ENCODE measurements at regions not wholly inside any gene's neighbourhood (a gene's known extent, or its start where the extent isn't known, plus 50 kb on each side); places are given as distances from the start of the nearest gene placed in this dataset.

DNA sequence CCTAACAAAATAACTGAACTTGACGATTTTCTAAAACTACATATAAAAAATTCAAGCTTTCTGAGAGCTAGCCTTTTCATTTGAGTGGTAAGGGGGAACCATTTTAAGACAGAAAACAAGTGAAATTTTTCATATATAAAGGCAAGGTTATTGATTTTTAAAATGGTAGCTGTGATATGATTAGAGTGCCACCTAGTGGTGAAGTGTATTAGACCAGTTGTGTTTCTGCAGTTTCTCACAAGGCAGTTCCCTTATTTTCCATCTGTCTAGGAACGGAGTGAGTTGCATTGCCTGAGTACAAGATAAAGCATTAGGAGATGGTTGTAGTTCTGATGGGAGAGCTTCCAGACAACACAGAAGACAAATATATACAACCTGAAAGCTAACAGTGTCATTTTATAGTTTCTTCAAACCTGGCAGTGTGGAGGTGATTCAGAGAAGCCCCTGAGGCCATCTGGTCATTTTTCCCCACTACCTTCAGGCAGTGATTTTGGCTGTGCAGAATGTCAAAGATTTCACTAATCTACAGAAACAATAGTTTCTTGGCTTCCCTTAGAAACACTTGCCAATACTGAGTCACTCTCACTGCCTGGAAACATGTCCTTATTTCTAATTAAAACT lies 180.8 kb downstream of the C12orf50 start:
- H3K4me3 ChIP-seq (replicated peaks; ENCODE audit: low read depth, low read length): no peak overlapping the region
- TF ChIP-seq, protein P1, sequence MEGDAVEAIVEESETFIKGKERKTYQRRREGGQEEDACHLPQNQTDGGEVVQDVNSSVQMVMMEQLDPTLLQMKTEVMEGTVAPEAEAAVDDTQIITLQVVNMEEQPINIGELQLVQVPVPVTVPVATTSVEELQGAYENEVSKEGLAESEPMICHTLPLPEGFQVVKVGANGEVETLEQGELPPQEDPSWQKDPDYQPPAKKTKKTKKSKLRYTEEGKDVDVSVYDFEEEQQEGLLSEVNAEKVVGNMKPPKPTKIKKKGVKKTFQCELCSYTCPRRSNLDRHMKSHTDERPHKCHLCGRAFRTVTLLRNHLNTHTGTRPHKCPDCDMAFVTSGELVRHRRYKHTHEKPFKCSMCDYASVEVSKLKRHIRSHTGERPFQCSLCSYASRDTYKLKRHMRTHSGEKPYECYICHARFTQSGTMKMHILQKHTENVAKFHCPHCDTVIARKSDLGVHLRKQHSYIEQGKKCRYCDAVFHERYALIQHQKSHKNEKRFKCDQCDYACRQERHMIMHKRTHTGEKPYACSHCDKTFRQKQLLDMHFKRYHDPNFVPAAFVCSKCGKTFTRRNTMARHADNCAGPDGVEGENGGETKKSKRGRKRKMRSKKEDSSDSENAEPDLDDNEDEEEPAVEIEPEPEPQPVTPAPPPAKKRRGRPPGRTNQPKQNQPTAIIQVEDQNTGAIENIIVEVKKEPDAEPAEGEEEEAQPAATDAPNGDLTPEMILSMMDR (IDR thresholded peaks at IDR 0.05; ENCODE audit: low read depth, low read length, missing control alignments): peak; percentile 66
- peak; percentile 41 for DNase-seq (ENCODE audit: extremely low read depth, low read depth)

DNA sequence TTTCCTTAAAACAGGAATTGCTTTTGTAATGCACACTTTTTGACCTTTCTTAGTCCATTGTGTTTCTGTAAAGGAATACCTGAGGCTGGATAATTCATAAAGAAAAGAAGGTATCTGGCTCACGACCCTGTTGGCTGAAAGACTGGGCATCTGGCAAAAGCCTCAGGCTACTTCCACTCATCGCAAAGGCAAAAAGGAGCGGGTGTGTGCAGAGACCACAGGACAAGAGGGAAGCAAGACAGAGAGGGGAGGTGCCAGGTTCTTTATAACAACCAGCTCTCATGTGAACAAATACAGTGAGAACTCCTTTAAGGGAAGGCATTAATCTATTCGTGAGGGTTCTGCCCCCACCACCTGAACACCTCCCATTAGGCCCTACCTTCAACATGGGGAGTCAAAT lies 182.1 kb downstream of the C12orf50 start:
- no peak for DNase-seq (ENCODE audit: extremely low read depth, low read depth)
- no peak overlapping the region for H3K4me3 ChIP-seq (replicated peaks; ENCODE audit: low read depth, low read length)
- TF ChIP-seq, protein P1 (IDR thresholded peaks at IDR 0.05; ENCODE audit: low read depth, low read length, missing control alignments): no peak

DNA sequence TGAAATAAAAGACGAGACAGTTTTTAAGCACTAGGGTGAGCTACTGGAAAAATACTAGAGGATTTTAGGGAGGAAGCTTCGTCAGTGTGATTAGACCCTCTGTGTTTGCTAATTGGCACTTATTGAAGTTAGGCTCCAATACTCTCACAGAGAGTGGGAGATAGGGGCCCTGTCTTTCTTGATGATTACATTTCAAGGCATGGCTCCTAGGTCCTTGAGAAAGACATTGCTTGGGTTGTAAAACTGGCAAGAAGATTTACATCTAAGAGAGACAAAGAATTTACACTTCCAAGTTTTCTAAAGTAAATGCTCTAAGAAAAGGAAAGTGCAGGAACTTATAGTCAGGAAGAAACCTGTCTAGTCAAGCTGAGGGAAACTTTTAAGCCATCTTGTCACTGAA lies 183.2 kb downstream of the C12orf50 start:
- TF ChIP-seq, protein P1 (IDR thresholded peaks at IDR 0.05; ENCODE audit: low read depth, low read length, missing control alignments): no peak
- no peak for DNase-seq (ENCODE audit: extremely low read depth, low read depth)

DNA sequence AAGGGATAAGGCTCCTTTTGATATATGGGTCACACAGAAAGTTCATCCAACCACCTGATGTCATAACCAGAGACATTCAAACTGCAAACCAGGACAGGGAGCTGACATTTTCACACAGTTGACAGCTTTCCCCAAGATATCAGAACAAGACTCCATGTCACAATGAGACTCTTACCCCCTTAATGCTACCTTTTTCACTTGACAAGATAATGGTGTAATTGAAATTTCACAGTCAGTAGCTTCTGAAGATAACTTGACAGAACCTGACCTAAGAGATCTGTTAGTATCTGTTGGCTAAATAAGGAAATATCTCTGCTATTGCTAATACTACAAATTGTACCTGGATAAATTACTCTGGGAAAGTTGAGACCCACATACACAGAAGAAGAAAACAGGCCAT lies 187.3 kb downstream of the C12orf50 start:
- no peak for DNase-seq (ENCODE audit: extremely low read depth, low read depth)
- TF ChIP-seq, protein P1 (IDR thresholded peaks at IDR 0.05; ENCODE audit: low read depth, low read length, missing control alignments): no peak
- no peak overlapping the region for H3K4me3 ChIP-seq (replicated peaks; ENCODE audit: low read depth, low read length)

More for the DNA sequence above, 183.2 kb downstream of the C12orf50 start:
- H3K4me3 ChIP-seq (replicated peaks; ENCODE audit: low read depth, low read length): no peak overlapping the region

DNA sequence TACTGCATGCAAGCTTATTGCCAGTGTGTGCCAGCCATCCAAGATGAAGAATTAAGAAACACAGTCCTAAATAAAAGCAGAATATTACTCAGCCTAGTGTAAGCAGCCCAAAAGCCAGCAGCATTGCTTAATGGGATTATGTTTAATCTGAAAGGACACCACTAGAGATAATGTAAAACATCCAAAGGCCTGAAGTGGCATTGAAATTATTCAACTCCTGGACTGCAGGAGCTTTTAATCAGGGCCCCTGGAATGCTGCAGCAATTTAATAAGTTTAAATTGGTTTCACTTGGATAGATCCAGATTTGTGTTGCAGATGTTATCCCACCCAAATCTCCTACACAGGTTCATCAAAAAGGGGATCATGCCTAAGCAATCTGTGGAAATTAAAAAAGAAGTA lies 193.0 kb downstream of the C12orf50 start:
- DNase-seq (ENCODE audit: extremely low read depth, low read depth): no peak
- no peak overlapping the region for H3K4me3 ChIP-seq (replicated peaks; ENCODE audit: low read depth, low read length)
- TF ChIP-seq, protein P1 (IDR thresholded peaks at IDR 0.05; ENCODE audit: low read depth, low read length, missing control alignments): no peak

DNA sequence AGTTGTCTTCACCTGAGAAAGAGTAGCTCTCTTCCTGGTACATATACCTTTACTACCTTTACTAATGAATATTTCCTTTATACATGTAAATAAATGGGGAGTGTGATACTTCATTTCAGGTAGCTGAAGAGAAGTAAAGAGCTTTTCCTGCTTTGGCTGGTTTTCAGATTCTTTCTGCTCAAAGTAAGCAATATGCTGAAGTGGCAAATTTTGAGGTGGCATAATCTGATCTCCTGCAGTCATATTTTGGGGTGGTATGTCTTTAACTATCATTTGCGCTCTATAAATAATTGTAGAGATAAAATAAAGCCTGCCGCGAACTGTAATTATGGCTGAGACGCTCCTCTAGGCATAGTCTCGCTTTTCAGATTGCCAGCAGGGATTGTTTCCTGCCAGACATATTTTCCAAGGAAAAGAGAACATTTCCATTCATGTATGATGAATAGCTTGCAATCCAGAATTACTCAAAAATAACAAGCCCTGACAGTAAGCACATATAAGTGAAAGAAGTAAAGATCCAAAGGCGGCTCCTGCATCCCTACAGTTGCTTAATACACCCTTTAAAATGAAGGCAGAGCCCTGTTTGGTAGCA lies 200.7 kb downstream of the C12orf50 start:
- TF ChIP-seq, protein P1 (IDR thresholded peaks at IDR 0.05; ENCODE audit: low read depth, low read length, missing control alignments): no peak
- no peak overlapping the region for H3K4me3 ChIP-seq (replicated peaks; ENCODE audit: low read depth, low read length)
- DNase-seq (ENCODE audit: extremely low read depth, low read depth): no peak

All from HFF-Myc (cell line).